ENCODE measurements at regions not wholly inside any gene's neighbourhood (a gene's known extent, or its start where the extent isn't known, plus 50 kb on each side); places are given as distances from the start of the nearest gene placed in this dataset.

GRCh38 chr6:113351173-113351834 lies 505.8 kb upstream of the MARCKS start:
- TF ChIP-seq CTCF (IDR thresholded peaks at IDR 0.05; ENCODE audit: low read length) (no peak), EZH2 (IDR thresholded peaks at IDR 0.05; ENCODE audit: borderline replicate concordance, low read length) (no peak)
